PFSK-1 (cell line): ENCODE measurements at regions not wholly inside any gene's neighbourhood (a gene's known extent, or its start where the extent isn't known, plus 50 kb on each side); places are given as distances from the start of the nearest gene placed in this dataset.

ENCODE experiments used
- SIN3A ChIP-seq: IDR thresholded peaks from 2 replicates; pipeline ENCODE4 v1.6.1; 2012; ENCODE audit warnings: mild to moderate bottlenecking, low read length, moderate library complexity, borderline replicate concordance; ENCODE audit not compliant: insufficient read depth
- TF ChIP-seq, protein P1 (sequence below), 2 experiments: IDR thresholded peaks; 2 replicates each; pipeline versions ENCODE4 v1.6.1 to v1.8.0; 2011 to 2012; ENCODE audit warnings: low read depth in 2 of 2, low read length in 2 of 2, control low read depth in 1 of 2, inconsistent platforms in 1 of 2, mild to moderate bottlenecking in 1 of 2, moderate library complexity in 1 of 2; ENCODE audit not compliant: insufficient read depth in 1 of 2

GRCh38 chr21:27646056-27646455, 679.2 kb upstream of the ADAMTS5 start:
- no peak for TF ChIP-seq SIN3A
- TF ChIP-seq, protein P1, sequence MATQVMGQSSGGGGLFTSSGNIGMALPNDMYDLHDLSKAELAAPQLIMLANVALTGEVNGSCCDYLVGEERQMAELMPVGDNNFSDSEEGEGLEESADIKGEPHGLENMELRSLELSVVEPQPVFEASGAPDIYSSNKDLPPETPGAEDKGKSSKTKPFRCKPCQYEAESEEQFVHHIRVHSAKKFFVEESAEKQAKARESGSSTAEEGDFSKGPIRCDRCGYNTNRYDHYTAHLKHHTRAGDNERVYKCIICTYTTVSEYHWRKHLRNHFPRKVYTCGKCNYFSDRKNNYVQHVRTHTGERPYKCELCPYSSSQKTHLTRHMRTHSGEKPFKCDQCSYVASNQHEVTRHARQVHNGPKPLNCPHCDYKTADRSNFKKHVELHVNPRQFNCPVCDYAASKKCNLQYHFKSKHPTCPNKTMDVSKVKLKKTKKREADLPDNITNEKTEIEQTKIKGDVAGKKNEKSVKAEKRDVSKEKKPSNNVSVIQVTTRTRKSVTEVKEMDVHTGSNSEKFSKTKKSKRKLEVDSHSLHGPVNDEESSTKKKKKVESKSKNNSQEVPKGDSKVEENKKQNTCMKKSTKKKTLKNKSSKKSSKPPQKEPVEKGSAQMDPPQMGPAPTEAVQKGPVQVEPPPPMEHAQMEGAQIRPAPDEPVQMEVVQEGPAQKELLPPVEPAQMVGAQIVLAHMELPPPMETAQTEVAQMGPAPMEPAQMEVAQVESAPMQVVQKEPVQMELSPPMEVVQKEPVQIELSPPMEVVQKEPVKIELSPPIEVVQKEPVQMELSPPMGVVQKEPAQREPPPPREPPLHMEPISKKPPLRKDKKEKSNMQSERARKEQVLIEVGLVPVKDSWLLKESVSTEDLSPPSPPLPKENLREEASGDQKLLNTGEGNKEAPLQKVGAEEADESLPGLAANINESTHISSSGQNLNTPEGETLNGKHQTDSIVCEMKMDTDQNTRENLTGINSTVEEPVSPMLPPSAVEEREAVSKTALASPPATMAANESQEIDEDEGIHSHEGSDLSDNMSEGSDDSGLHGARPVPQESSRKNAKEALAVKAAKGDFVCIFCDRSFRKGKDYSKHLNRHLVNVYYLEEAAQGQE (IDR thresholded peaks at IDR 0.05; ENCODE audit: insufficient read depth in 1 of 2, low read depth in 2 of 2, low read length in 2 of 2) = no peak
